ENCODE measurements at regions not wholly inside any gene's neighbourhood (a gene's known extent, or its start where the extent isn't known, plus 50 kb on each side); places are given as distances from the start of the nearest gene placed in this dataset.

DNA sequence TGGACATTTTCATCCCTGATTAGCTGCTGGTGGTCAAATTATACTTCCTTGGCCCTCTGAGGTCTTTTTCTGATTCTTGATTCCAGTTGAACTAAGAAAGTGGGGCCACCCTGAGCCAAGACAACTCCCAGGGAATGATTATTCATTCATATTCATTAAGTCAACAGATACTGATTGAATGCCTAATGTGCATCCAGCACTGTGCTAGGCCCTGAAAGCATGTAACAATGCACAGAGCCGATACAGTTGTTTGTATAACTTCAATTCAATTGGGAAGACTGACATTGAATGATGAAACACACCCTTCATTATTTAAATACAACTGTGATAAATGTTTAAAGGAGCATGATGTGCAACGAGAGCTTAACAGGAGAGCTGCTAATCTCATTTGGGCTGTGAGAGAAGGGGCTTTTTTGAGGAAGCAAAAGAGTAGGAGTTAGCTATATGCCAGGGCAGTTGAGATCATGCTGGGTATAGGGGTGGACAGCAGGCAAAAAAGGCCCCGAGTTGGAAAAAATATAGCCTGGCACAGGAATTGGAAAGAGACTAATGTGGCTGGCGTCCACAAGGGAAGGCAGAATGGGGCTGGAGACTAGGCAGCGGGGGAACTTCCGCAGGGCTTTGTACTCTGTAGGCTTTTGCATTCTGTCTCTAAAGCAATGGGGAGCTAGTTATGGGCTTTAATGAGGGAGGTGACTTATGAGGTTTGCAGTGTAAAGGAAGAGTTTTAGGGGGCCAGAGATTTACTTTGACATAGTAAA, 57.2 kb upstream of the ACVR1 start:
- no peak for DNase-seq

DNA sequence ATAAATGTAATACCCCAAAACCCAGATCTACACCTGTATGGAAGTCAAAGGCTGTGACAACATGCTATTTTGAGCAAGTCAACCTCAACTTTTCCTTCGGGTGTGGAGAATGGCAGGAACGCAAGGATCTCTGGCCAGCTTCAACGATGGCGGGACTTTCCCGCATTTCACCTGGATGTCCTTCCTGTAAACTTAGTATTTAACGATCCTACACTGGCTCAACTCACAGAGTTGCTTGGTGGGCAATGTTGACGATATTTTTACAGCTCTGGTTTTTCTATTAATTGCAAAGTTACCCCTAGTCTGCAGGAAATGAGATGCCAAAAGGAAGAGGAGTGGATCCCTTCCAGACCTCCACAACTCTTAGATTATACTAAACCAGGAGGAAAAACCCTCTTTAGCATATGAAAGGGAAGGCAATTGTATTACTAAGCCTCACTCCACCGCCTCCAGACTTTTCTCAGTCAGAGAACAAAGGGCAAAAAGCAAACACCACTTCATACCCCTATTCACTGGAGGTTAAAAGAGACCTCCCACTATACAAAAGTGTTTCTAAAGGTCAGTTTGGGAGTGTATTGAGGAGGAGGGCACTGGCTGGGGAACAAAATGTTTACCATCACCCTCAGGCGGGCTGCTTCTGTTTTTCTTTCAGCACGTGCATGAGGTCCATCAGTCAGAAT, 56.5 kb upstream of the ACVR1 start:
- DNase-seq: no peak

DNA sequence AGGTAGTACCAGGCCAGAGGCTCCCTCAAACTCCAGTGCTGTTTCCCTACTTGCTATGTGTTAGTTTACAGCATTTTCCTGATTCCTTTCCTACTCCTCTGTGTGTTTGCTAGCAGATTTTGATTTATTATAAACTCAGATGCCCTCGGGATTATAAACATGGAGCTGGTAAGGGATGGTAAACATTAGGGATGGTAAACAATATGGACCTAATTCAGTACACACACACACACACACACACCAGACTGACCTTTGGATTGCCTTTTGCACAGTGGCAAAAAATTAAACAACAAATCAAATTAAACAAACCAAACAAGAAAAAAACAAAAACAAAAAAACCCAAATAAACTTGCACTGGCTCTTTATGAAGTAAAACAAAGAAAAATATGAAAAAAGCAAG, 55.4 kb upstream of the ACVR1 start:
- DNase-seq: no peak

GRCh38 chr2:157930728-157931127, 54.6 kb upstream of the ACVR1 start:
- peak; percentile 36 for DNase-seq

- peak; percentile 97 for DNase-seq
These were observed 53.9 kb upstream of the ACVR1 start for GRCh38 chr2:157929871-157930667.

DNA sequence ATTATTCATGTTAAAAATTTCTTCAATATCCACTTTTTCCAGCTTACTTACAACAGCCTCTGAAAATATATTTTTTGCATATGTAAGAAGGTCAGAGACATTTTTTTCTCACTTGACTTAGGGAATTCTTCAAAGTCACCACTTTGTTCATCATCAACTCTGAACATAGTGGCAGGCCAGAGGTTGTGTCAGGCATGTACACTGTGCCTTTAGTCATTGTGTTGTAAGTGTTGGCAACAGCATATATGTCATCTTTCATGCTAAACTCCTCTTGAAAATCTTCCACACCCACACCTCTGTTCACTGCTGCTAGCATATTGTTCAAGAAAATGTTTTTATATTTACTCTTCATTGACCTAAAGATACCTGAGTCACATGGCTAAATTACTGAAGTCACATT, 52.2 kb upstream of the ACVR1 start:
- DNase-seq: peak; percentile 23

GRCh38 chr2:157927155-157927554, 51.0 kb upstream of the ACVR1 start:
- DNase-seq: peak; percentile 53

All from OCI-M1 (cell line).